GM12875 (cell line): ENCODE measurements at regions not wholly inside any gene's neighbourhood (a gene's known extent, or its start where the extent isn't known, plus 50 kb on each side); places are given as distances from the start of the nearest gene placed in this dataset.
"Not testable (repeated sequence)": the region's sequence is repeated elsewhere in the genome, so short reads cannot be mapped to it uniquely, and the experiment has no call there.

Experiments
- H3K4me3 ChIP-seq: one replicate; pipeline ENCODE4 v1.5.1; 2011; ENCODE audit warnings: low read depth, low read length, control low read depth
- TF ChIP-seq, protein P1 (sequence below): IDR thresholded peaks from 2 replicates; pipeline ENCODE4 v1.5.1; 2011; ENCODE audit warnings: low read depth, mild to moderate bottlenecking, control low read depth, inconsistent platforms, low read length, moderate library complexity, borderline replicate concordance; ENCODE audit not compliant: insufficient read depth

DNA sequence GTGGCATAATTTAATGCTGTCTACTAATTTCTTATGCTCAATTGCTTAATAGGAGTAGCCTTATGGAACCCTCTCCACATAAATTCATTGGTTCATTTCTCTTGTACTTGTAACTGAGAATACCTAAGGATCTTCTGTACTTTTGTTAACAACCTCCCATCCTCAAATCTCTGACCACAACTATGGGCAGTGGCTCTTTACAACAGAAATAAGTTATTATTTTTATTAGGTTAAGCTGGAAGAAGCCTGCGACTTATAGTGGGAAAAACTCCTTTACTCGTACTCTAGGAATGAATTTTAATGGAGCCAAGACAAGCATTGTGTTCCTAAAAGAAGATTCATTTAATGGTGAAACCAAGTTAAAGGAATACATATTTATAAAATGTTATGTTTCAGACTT, 337.1 kb upstream of the CTSO start:
- no peak overlapping the region for H3K4me3 ChIP-seq
- TF ChIP-seq, protein P1, sequence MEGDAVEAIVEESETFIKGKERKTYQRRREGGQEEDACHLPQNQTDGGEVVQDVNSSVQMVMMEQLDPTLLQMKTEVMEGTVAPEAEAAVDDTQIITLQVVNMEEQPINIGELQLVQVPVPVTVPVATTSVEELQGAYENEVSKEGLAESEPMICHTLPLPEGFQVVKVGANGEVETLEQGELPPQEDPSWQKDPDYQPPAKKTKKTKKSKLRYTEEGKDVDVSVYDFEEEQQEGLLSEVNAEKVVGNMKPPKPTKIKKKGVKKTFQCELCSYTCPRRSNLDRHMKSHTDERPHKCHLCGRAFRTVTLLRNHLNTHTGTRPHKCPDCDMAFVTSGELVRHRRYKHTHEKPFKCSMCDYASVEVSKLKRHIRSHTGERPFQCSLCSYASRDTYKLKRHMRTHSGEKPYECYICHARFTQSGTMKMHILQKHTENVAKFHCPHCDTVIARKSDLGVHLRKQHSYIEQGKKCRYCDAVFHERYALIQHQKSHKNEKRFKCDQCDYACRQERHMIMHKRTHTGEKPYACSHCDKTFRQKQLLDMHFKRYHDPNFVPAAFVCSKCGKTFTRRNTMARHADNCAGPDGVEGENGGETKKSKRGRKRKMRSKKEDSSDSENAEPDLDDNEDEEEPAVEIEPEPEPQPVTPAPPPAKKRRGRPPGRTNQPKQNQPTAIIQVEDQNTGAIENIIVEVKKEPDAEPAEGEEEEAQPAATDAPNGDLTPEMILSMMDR = no peak

DNA sequence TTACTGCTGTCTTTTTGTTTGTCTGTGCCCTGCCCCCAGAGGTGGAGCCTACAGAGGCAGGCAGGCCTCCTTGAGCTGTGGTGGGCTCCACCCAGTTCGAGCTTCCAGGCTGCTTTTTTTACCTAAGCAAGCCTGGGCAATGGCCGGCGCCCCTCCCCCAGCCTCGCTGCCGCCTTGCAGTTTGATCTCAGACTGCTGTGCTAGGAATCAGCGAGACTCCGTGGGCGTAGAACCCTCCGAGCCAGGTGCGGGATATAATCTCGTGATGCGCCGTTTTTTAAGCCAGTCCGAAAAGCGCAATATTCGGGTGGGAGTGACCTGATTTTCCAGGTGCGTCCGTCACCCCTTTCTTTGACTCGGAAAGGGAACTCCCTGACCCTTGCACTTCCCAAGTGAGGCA, 336.4 kb upstream of the CTSO start:
- H3K4me3 ChIP-seq = not testable (repeated sequence)

DNA sequence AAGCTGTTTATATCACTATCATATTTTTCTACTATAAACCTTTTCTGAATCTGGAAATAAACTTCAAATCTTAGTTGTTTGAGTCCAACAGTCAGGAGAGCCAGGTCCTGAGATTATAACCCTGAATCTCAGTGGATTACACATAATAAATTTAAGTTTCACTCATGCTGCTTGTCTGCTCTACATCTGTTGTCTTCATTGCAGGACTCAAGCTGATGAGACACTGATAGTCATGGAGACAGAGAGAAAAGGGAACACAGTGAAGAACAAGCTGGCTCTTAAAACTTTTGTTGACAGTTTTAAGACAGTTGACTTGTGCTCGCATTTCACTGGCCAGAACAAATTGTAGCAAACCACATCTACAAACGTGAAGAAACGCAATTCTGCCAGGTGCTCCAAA, 327.0 kb upstream of the CTSO start:
- no peak overlapping the region for H3K4me3 ChIP-seq
- TF ChIP-seq, protein P1 = no peak

DNA sequence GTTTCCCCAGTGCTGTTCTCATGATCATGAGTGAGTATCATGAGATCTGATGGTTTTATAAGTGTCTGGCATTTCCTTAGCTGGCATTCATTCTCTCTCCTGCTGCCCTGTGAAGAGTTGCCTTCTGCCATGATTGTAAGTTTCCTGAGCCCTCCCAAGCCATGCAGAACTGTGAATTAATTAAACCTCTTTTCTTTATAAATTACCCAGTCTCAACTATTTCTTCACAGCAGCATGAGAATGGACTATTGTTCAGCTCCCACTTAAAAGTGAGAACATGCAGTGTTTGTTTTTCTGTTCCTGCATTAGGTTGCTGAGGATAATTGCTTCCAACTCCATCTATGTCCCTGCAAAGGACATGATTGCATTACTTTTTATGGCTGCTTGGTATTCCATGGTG, 311.7 kb upstream of the CTSO start:
- no peak overlapping the region for H3K4me3 ChIP-seq

DNA sequence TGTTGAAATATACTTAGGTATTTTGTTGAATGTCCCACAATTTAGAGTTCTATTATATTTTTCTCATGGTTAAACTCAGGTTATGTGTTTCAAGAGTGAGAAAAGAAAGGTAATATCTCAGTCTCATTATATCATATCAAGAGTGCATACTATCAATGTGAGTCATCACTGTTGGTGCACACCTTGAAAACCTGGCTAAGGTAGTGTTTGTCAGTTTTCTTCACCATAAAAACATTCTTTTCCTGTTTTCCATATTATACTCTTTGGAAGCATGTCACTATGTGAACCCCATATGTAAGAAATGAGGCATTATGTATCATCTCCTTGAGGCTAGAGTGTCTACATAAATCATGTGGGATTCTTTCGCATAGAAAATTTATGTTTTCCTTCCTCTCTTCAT, 307.6 kb upstream of the CTSO start:
- TF ChIP-seq, protein P1 = no peak
- no peak overlapping the region for H3K4me3 ChIP-seq

More for the DNA sequence above, 311.7 kb upstream of the CTSO start:
- TF ChIP-seq, protein P1 = no peak

DNA sequence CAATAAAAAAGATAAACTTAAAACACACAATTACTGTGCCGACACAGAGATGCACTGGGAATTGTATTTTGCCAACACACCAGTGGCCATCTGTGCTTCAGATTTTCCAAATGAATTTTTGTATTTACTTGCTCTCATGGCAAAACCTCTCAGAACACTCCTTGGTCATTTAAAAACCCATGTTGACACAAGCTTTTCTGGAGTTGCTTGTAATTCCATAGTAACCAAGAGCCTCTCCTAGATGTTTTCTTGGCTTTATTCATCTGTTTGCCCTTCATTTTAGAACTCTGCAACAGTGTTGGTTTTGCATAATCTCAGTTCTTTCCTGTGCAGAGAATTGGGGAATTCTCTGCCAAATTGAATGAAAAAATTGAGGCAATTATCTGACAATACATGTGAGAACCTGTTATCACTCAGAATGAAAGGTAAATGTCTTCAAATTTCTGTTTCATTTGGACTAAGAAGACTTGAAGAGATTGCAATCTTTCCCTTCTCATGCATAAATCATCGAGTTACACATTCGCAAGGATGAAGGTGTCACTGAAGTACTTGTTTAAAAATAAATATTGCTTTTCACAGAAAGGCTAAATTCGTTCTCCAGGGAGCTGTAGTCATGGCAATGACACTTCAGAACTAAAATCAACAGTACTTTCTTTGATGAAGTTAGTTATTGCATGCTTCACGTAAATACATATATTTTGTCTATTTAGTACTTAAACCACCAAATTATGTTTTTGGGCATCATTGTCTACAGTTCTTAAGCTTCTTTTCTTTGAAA, 301.8 kb upstream of the CTSO start:
- TF ChIP-seq, protein P1 = no peak
- H3K4me3 ChIP-seq = no peak overlapping the region

DNA sequence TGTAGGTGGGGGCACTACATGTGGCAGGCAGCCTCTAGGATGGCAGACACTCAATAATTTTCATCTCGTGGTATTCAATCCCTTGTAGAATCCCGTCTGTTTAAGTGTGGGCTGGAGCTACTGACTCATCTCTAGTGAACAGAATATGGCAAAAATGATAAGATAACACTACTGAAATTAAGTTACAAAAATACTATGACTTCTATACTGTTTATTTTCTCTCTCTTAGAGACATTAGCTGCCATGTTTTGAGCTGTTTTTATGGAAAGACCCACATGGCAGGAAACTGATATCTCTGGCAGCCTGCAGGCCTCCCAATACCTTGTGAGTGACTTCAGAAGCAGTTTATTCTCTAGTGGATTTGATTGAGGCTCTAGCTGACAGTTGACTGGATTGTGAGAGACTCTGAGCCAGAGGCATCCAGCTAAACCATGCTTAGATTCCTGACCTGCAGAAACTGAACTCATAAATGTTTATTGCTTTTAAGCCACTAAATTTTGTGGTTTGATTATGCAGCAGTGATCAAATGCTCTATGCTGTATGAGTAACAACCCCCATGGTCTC, 298.8 kb upstream of the CTSO start:
- no peak overlapping the region for H3K4me3 ChIP-seq
- TF ChIP-seq, protein P1 = no peak
